NCI-H345 treated with DMSO at 0.1 percent for 48 hours (cell line): ENCODE measurements at regions not wholly inside any gene's neighbourhood (a gene's known extent, or its start where the extent isn't known, plus 50 kb on each side); places are given as distances from the start of the nearest gene placed in this dataset.

Source experiments
- DNase-seq: peaks from one replicate; lab custom pipeline; 2025; ENCODE audit not compliant: unreplicated experiment; lab: John Stamatoyannopoulos, UW

- DNase-seq, result peak; percentile 62
Measured at GRCh38 chr5:74017786-74018211, 391.8 kb downstream of the ARHGEF28 start.

- no peak for DNase-seq
Measured at GRCh38 chr5:74017112-74017511, 391.1 kb downstream of the ARHGEF28 start.

DNA sequence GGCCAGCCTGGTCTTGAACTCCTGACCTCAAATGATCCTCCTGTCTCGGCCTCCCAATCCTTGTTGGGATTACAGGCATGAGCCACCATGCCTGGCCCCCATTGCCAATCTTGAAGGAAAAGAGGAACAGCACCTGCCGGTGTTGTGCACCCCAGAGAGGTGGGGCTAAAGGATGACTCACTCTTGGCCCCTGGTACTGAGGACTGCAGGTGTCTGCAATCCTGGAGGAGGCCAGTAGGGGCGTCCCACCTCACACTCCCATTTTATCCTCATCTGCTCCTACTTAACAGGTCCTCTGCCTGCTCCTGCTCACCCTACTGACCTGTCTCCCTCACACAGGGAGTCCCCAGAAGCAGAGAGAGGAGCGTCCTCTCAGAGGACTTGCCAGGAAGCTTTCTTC lies 390.4 kb downstream of the ARHGEF28 start:
- DNase-seq, result no peak

- DNase-seq, result no peak
Measured at GRCh38 chr5:74015716-74016115, 389.7 kb downstream of the ARHGEF28 start.

DNA sequence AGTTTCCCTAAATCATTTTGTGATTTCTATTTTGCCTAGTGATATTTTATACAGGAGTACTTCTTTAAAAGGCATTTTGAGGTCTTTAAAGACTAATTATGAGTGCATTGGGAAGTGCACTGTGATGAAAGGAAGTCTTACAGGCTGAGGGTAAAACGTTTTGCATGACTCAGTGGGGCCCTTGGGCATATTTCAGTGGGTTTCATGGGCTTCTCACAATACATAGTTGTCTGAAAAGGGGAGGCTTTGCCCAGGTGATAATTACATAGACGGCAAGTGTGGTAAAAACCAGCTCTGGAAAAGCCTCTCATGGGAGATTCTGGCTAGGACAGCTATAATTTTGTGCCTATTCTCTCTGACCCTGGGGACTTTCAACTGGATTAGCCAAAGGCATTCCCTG lies 387.2 kb downstream of the ARHGEF28 start:
- DNase-seq, result no peak

GRCh38 chr5:74009502-74009901 lies 383.5 kb downstream of the ARHGEF28 start:
- DNase-seq, result no peak

GRCh38 chr5:74007193-74007592 lies 381.2 kb downstream of the ARHGEF28 start:
- DNase-seq, result no peak

DNA sequence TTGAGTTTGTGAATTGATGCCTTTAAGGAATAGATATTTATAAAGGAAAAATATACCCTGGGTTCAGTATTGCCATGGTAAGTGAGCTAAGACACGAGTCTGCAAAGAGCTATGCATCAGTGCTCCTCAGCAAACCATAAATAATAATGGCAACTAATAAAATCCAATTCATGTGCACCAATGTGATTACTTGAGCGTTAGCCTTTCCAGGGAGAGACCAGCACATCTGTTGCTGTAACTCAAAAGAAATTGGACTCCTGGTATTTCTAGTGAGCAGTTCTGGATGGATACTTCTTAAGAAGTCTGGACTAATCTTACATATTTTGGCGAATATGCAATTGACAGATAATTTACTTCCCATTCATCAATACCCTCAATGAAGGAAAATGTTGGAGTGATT lies 373.3 kb downstream of the ARHGEF28 start:
- DNase-seq, result no peak

- DNase-seq, result no peak
Measured at GRCh38 chr5:73998489-73998888, 372.5 kb downstream of the ARHGEF28 start.

DNA sequence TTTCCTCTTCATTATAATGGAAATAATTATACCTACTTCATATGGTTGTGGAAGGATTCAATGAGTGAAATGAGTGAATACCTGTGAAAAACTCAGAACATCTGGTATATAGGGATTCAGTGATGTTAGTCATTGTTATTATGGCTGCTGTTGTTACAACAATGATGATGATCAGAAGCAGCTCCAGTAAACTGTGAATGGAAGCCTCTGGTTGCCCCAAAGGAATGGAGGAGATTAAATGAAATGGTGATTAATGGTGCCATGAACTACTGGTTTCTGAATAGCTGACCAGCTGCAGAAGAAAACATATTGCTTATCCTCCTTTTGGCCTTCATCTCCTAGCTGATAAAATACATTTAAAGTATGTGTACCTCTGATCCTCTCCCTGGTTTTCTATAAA lies 372.0 kb downstream of the ARHGEF28 start:
- DNase-seq, result no peak

DNA sequence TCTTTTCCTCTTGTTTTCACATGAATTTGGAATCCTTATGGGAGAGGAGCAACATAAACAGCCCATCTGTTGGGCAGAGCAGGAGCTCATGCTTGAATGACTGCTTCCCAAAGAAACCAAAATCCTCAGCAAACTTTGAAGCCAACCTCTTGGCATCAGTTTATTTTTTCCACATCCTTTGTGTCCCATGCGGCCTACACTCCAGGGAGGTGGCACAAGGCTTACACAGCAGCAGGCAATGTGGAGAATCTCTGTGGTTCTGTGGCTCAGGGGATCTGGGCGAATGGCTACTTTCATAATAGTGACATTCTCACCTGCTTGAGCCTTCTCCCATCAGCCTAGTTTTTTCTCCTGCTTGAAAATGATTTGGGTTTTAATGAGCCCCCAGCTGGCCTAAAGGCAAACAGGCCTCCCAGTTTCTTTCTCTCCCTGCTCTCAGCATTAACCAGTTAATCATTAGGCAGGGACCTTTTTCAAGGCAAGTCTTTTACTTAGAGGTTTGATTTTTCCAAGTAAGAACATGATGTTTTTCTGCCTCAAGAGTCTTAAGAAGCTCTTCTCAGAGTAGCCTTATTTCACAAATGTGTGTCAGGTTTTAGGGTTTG lies 370.3 kb downstream of the ARHGEF28 start:
- no peak for DNase-seq

- no peak for DNase-seq
Measured at GRCh38 chr5:73994963-73995362, 369.0 kb downstream of the ARHGEF28 start.
